GDM1 (cell line): ENCODE measurements at regions not wholly inside any gene's neighbourhood (a gene's known extent, or its start where the extent isn't known, plus 50 kb on each side); places are given as distances from the start of the nearest gene placed in this dataset.
A peak's percentile ranks its signal among the peaks of the same experiment; 100 is the strongest.
"Not testable (repeated sequence)": the region's sequence is repeated elsewhere in the genome, so short reads cannot be mapped to it uniquely, and the experiment has no call there.

ENCODE experiments used
- DNase-seq: peaks from one replicate; lab custom pipeline; 2025; lab: John Stamatoyannopoulos, UW

DNA sequence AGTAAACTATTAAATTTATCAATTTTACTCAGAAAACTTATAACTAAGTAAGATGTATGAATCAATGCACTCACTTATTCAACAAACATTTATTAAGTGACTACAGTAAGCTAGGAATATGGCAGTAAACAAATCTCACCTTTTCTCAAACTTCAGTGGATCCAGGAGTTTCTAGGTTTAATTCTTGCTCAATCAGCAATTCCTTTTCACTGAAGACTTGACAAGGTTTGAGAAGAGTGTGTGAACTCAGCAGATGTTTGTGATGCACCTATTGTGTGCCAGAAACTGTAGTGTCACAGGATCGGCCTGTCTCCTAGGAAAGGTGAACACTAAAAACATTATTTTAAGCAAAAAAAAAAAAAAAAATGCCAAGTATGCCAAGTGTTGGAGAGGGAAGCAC lies 167.8 kb downstream of the ALG10 start:
- DNase-seq: no peak

DNA sequence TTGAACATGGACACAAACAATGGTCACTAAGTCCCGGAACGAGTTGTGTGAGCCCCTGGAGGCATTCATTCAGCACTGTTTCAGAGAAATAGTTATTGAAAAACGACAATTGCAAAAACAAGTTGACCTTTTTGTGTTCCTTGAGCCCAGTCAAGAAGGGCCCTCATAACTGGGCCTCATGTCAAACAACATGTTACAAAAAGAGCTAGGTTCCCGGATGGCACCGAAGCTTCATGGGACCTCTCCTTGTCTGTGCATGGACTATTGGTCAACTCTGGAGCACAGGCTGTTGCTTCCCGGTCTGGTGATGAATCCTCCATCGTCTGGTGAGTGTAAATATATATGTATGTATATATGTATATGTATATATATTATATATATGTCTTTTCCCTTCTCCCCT lies 176.6 kb downstream of the ALG10 start:
- DNase-seq: no peak

DNA sequence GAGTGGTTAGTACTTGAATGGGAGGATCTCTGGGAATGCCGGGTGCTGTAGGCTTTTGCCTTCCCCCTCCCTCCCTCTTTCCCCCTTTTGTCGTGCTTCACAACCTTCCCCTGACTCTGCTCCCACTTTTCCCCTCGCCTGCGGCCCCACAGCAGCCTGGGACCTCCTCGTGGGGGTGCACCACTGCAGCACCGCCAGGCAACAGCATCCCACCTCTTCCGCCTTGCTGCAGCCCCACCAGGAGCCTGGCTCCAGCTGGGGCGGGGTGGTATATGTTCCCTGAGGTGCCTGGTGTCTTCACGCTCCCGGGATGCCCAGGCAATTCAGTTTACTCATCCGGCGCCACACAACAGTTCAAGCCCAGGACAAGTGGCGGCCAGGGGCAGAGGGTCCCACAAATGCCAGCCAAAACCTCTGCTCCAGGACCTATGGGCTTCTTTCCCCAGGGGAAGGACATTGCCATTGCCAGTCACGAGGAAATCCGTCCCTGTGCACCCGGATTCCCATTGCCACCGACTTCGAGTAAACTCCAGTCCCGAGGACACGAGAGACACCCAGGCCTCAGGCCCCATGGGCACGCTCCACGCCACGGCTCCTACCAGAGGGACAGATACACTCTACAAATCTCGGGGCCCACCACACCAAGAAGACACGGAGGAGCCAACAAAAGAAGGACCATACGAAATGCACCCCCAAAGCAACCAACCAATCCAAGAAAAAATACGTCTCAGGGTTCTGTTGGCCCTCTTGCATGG lies 181.7 kb downstream of the ALG10 start:
- DNase-seq: no peak

DNA sequence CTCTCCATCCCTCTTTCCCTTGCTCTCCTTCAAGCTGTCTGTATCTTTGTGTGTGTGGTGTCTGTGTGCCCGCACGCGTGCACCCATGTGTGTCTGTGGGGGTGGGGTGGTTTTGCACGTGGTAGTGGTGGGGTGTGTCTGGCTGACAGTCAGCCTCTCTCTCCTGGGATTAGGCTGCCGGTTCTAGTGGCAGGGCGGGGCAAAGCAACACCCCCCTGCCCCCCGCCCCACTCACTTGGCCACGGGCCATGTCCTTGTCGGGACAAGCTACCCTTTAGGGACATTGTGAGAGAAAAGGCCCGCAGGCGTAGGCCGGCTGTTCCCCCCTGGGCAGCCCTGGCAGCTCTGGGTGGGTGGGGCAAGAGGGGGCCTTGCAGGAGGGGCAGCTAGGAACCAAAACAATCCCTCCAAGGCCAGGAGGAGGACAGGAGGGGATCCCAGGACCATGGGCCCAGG lies 182.6 kb downstream of the ALG10 start:
- no peak for DNase-seq

DNA sequence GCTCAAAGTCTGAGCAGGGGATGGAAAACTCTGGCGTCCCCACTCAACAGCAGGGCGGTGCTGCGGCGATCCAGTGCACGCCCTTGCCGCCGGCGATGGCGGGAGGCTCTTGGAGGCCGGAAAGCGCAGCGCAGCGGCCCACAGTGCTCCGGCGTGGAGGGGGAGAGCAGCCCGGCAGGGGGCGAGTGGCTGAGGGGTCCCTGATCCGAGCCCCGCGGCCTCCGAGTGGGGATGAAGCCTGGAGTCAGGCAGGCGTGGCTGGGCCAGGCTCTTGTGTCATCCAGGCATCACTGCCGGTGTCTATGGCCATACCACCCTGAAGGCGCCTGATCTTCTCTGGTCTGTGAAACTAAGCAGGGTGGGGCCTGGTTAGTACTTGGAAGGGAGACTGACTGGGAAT lies 183.1 kb downstream of the ALG10 start:
- no peak for DNase-seq

DNA sequence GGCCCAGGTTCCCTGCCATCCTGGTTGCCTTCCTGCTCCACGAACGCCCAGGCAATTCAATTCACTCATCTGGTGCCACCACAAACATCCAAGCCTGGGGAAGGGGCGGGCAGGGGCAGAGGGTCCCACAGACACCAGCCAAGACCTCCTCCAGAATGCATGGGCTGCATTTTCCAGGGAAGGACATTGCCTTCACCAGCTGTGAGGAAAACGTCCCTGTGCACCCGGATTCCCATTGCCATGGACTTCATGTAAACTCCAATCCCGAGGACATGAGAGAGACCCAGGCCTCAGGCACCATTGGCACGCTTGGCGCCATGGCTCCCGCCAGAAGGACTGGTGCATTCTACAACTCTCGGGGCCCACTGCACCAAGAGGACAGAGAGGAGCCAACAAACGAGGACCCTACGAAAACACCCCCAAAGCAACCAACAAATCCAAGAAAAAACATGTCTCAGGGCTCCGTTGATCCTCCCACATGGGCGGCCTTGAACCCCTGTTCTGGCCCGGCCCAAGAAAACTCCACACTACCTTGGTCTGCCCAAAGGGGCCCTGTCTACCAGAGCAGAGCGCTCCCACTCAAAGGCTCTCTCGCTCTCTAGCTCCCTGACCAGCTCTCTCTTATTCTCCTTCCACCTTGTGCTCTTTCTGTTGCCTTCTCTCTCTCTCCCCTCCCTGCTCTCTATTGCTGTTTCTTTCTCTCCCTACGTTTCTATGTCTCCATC lies 183.9 kb downstream of the ALG10 start:
- DNase-seq: no peak

DNA sequence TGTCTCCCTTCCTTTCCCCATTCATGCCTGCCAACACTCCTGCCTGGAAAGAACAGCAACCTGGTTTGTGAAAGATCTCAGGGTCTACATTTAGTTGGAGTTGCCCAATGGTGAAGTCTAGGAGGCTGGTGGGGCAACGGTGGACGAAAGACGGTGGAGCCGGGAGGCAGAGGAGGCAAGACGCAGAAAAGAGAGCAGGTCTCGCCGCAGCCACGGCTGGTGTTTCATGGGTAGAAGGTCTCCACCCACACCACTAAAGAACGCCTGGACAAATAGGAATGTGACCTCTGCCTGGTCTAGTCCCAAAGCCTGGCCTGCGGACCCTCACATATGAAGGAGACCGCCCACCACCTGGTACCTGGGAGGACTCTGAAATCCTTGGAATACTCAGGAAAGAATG lies 185.6 kb downstream of the ALG10 start:
- no peak for DNase-seq

DNA sequence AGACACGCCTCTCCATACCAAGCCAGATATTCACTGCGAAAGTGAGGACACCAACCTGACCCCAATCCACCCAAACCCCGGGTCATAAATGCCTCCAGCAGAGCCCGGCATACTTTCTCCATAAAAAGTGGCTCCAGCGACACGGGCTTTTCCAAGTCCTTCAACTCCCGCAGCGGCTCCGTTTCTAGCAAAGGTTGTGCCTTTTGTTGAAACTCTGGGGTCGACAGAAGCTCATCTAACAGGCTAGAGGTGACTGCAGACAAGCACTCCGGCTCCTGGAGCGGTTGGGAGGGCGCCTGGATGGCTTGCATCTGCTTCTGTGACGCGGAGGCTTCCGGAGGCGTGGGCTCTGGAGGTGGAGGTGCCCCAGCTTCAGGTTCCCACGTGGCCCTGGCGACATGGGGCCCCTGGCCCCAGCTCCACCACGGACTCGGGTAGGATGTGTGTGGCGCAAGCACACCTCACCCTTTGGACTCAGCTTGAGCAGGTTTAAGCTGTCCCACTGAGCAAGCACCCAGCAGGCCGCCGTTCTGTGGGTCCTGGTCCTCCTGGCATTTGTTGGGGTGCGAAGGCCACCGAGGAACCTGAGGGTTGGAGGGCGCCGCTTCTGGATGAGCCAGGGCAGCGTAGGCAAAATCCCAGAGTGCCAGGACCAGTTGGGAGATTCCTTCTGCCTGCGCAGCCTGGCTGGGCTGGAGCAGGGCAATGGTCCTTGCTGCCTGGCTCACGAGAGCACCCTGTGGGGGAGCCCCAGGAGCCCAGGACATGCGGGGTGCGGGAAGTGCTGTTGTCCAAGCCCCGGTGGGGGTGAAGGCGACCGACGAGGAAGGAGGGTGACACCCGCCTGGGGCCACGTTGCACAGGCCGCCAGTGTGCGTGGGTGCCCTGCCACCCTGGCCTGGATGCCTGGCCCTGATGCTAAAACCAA lies 186.3 kb downstream of the ALG10 start:
- no peak for DNase-seq

DNA sequence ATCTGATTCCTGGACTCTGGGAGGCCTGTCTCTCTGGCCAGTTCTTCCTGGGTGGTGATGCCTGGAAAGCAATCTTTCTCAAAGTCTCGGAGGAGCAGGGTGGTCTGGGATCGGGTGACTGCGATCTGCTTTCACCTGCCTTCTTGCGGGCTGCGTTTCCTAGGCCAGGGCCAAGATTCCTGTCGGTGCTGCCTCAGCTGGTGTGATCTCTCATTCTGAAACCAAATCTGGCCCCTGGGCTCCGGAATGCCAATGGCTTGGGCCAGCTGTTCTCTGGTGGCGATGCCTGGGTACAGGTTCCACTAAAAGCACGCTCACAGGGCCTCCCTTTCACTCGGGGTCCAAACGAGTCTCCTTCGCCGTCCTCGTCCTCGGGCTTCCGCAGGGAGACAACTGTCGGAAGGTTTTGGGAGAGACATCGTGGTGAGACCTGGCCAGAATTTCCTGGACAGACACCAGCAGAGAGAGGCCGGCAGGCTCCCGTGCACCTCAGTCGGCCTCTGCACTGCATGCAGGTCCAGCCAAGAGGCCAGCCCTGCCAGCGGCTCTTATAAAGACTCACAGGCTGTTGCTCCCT lies 187.1 kb downstream of the ALG10 start:
- no peak for DNase-seq

DNA sequence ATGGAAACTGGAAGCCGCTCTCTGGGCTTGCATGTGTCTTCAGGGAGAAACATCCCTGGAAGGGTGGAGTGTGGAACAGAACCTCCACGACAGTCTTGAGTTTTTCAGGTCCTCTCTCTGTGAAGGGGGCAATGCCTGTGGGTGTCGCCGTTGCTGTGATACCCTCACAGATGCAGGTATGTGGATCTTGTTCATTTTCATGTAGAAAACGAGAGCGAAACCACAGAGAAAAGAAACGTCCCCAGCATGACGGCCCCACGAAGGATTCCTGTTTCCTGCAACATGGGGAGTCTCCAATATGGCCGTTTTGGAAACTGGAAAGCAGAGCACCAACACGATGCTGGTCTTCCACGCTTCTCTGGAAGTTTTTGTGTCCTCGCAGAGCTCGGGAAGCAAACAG lies 187.9 kb downstream of the ALG10 start:
- DNase-seq: no peak

DNA sequence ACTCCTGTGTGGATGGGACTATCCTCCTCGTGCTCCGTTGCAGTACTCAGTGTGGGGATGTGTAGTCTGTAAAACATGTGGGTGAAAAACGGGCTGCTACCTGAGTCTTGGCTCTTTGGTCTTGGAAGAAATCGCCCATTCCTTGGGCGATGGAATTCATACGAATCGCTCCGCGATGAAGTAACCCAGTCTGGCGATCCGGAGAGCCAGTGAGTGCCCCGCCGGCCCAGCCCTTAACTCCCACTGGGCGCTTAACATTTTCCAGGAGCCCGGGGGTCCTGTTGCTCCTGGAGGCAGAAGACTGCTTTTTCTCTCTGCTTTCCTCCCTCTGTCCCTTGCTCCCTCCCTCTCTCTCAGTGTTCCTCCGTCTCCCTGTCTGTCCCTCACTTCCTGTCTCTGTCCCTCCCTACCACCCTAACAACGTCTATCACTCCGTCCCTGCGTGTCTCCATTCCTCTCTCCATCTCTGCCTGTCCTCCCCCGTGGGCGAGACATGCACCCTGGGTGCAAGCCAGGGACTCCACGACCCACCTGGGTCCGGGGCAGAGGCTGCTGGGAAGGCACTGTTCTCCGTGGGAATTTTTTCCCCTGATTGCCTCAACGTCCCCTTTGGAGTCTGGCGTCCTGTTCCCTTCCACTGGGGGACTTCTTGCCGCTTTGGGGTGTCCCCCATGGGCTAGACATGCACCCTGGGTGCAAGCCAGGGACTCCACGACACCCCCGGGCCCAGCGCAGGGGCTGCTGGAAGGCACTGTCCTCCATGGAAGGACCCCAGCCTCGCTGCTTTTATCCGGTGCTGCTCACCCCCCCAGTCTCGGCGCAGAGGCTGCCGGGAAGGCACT lies 188.6 kb downstream of the ALG10 start:
- no peak for DNase-seq

DNA sequence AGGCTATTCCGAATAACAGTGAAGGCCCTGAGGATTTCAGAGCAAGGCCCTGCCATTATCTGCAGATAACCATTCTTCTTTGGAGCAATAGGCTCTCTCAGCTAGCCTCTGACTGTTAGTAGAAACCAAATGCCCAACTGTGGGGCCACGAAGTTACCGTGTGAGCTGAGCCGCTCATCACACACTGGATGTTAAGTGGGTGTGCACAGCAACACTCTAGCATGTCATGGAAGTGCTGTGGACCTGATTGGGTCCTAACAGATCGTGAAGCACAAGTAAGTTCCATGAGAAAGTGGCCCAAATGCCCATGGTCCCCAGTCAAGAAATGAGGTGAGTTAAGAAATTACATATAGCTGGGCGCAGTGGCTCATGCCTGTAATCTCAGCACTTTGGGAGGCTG lies 190.4 kb downstream of the ALG10 start:
- no peak for DNase-seq

DNA sequence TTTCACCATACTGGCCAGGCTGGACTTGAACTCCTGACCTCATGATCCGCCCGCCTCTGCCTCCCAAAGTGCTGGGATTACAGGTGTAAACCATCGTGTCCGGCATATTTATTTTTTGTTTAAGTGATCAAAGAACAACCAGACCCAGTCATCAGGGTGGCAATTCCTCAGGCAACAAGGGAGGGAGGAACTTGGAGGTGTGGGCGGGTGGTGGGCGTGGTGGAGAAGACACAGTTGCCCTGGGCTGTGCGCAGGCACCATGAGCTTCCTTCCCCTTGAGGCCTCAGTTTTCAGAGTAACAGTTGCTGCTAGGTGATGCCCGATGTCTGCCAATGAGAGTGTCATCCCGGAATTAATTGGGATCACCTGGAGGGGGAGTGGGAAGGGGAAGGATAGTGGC lies 191.7 kb downstream of the ALG10 start:
- DNase-seq: no peak

DNA sequence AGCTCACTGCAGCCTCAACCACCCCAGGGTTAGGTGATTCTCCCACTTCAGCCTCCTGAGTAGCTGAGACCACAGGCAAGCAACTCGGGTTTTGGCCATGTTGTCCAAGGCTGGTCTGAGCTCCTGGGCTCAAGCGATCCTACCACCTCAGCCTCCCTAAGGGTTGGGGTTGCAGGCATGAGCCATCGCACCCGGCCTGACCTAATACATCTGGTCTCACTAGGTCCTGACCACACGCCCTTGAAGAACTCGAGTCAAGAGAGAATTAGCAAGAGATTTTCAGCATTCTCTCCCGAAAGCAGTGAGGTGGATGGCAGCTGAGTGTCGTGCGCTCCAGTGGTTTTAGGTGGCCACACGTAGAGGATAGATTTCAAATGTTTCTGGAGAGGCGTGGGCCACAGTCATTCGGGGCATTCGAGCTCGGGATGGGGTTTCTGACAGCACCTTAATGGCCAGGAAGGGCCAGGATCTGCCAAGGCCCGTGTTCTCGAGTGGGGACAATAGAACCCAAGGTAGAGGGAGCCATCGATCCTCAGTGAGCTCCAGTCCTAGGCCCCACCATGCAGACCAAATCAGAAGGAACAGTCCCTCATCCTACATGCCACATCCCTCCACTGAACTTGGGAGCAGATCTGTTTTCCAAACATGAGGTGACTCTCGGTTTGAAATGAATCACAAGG lies 193.1 kb downstream of the ALG10 start:
- DNase-seq: no peak

DNA sequence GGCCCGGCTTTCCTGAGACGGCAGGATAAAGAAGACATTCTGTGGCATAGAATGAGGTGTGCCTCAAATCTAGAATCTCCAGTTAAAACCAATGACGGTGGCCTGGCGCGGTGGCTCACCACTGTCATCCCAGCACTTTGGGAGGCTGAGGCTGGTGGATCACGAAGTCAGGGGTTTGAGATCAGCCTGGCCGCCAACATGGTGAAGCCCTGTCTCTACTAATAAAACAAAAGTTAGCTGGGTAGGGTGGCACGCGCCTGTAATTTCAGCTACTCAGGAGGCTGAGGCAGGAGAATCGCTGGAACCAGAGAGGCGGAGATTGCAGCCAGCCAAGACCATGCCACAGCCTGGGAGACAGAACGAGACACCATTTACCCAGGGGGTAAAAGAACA lies 193.6 kb downstream of the ALG10 start:
- no peak for DNase-seq

DNA sequence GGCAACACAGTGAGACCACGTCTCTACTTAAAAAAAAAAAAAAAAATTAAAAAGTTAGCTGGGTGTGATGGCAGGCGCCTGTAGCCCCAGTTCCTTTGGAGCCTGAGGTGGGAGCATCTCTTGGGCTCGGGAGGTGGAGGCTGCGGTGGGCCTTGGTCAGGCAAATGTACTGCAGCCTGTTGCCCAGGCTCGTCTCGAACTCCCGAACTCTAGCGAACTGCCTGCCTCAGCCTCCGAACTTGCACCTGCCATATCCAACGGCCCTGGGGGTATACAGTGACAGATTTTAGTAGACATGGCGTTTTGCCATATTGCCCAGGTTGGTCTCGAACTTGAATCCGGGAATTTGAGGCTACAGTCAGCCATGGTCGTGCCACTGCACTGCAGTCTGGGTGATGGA lies 195.4 kb downstream of the ALG10 start:
- DNase-seq: no peak

DNA sequence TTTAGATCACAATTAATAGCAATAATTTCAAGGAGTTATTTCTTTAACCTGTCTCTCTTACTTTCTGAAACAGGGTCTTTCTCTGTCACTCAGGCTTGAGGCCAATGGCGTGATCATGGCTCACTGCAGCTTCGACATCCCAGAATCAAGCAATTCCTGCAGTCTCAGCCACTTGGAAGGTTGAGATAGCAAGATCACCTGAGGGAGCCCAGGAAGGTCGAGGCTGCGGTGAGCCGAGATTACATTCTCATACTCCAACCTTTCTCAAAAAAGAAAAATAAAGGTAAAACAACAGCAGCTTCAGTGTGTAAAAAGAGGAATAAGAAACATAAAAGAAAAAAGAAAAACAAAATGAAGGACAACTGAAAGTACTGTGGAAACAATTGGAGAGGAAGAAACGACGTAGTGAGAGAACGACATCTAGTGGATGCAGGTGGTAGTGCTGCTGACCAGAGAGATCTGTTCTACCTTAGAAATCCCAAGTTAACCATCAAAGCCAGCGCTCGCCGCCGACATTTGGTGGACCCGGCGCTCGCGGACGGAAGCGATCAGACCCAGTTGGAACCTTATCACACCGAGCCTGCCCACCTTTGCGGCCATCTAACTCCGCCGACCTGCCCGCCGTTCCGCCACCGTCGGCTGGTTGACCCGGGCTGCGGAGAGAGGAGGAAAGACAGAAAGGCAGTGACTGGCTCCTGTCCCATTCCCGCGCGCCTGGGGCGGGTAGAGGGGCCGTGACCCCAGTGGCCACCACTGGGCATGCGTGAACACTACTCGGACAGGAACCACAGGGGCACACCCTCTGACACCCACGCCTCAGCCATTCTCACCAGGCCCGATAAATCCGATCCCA lies 196.1 kb downstream of the ALG10 start:
- peak; percentile 55 for DNase-seq

DNA sequence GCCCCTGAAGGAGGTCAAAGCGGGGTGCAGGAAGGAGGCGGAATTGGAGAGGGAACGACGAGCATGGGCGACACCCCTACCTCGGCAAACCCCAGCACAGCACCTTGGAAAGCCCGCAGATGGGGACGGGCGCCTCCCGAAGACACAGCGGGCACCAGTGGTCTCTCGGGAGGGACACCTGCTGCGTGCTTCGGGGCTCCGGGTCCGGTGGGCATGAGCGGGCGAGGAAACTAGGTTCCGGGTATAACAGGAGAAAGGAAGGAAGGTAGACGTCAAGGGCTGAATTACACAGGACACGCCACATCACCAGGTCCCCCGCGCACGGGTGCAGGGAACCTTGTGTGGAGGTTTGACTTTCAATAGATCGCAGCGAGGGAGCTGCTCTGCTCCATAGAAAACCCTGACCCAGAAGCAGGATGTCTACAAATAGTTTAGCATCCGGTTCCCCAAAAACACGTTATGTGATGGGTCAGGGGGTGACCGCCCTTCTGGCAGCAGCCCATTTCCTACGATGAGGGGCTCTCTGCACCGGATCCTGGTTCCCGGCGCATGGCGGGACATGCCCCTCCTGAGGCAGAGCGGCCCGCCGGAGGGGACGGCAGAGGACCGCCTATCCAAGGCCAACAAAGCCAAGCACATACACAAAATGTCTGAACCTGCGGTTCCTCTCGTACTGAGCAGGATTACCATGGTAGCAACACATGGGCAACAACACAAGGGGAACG lies 196.9 kb downstream of the ALG10 start:
- no peak for DNase-seq

DNA sequence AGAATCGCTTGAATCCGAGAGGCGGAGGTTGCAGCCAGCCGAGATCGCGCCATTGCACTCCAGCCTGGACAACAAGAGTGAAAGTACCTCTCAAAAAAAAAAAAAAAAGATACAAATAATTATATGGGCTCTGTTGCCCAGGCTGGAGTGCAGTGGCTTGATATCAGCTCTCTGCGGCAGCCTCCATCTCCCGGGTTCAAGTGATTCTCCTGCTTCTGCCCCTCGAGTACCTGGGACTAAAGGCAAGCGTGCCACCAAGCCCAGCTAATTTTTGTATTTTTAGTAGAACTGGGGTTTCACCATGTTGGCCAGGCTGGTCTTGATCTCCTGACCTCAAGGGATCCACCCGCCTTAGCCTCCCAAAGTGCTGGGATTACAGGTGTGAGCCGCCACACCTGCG lies 197.8 kb downstream of the ALG10 start:
- not testable (repeated sequence) for DNase-seq
